Activated T-helper 17 cell treated with anti-CD3 and anti-CD28 coated beads, Interleukin-2, amount 50 U/mL, for 72 hours (primary cell): ENCODE measurements at regions not wholly inside any gene's neighbourhood (a gene's known extent, or its start where the extent isn't known, plus 50 kb on each side); places are given as distances from the start of the nearest gene placed in this dataset.
"Not testable (repeated sequence)": the region's sequence is repeated elsewhere in the genome, so short reads cannot be mapped to it uniquely, and the experiment has no call there.

Source experiments
- ATAC-seq: fragments of 150-1000 bp; cut with Tn5 transposase; replicated peaks from 2 replicates; pipeline ENCODE4 v1.10.0; 2021; ENCODE audit warnings: mild to moderate bottlenecking, moderate library complexity
- H3K27ac Mint-ChIP-seq: one replicate; pipeline ENCODE4 v1.8.0; 2022; ENCODE audit warnings: mixed read lengths
- H3K27me3 Mint-ChIP-seq: one replicate; pipeline ENCODE4 v1.8.0; 2022; ENCODE audit warnings: mixed read lengths
- H3K36me3 Mint-ChIP-seq: one replicate; pipeline ENCODE4 v1.8.0; 2022; ENCODE audit warnings: low read depth, mild to moderate bottlenecking, mixed read lengths
- H3K4me1 Mint-ChIP-seq: one replicate; pipeline ENCODE4 v1.8.0; 2022; ENCODE audit warnings: mixed read lengths
- H3K4me3 Mint-ChIP-seq: one replicate; pipeline ENCODE4 v1.8.0; 2022; ENCODE audit warnings: mild to moderate bottlenecking, mixed read lengths
- H3K9me3 Mint-ChIP-seq: one replicate; pipeline ENCODE4 v1.8.0; 2022; ENCODE audit warnings: mixed read lengths

GRCh38 chr16:88197481-88198456, 185.0 kb upstream of the ZNF469 start:
- Mint-ChIP-seq H3K4me3 (no peak overlapping the region), H3K27ac (no peak overlapping the region), H3K27me3 (no peaks in the 10 kb centered on the region), H3K4me1 (peaks cover under 1% of the 10 kb centered on the region), H3K36me3 (no peaks in the 10 kb centered on the region), H3K9me3 (peaks cover under 1% of the 10 kb centered on the region)
- ATAC-seq = no peak

- not testable (repeated sequence) for H3K36me3 Mint-ChIP-seq
Measured at GRCh38 chr16:88198457-88199295, 184.1 kb upstream of the ZNF469 start.

GRCh38 chr16:88199296-88200153, 183.2 kb upstream of the ZNF469 start:
- H3K9me3 Mint-ChIP-seq, H3K36me3 Mint-ChIP-seq, ATAC-seq, H3K4me3 Mint-ChIP-seq, H3K27me3 Mint-ChIP-seq, H3K27ac Mint-ChIP-seq, H3K4me1 Mint-ChIP-seq: not testable (repeated sequence)

More at GRCh38 chr16:88198457-88199295, 184.1 kb upstream of the ZNF469 start:
- not testable (repeated sequence) for H3K27me3 Mint-ChIP-seq, H3K27ac Mint-ChIP-seq, ATAC-seq, H3K9me3 Mint-ChIP-seq, H3K4me3 Mint-ChIP-seq, H3K4me1 Mint-ChIP-seq

- not testable (repeated sequence) for H3K27me3 Mint-ChIP-seq, ATAC-seq, H3K36me3 Mint-ChIP-seq, H3K9me3 Mint-ChIP-seq, H3K4me3 Mint-ChIP-seq, H3K4me1 Mint-ChIP-seq, H3K27ac Mint-ChIP-seq
Measured at GRCh38 chr16:88200154-88200895, 182.4 kb upstream of the ZNF469 start.

GRCh38 chr16:88200896-88201185, 181.9 kb upstream of the ZNF469 start:
- Mint-ChIP-seq H3K9me3 (no peaks in the 10 kb centered on the region), H3K4me1 (no peaks in the 10 kb centered on the region), H3K27ac (no peak overlapping the region), H3K27me3 (no peaks in the 10 kb centered on the region), H3K4me3 (no peak overlapping the region), H3K36me3 (no peaks in the 10 kb centered on the region)
- ATAC-seq = no peak

- H3K4me3 Mint-ChIP-seq, H3K9me3 Mint-ChIP-seq, ATAC-seq, H3K4me1 Mint-ChIP-seq, H3K27ac Mint-ChIP-seq, H3K36me3 Mint-ChIP-seq, H3K27me3 Mint-ChIP-seq: not testable (repeated sequence)
Measured at GRCh38 chr16:88201611-88202010, 181.1 kb upstream of the ZNF469 start.

- Mint-ChIP-seq H3K4me3 (no peak overlapping the region), H3K36me3 (no peaks in the 10 kb centered on the region), H3K27ac (no peak overlapping the region), H3K27me3 (no peaks in the 10 kb centered on the region), H3K9me3 (no peaks in the 10 kb centered on the region), H3K4me1 (no peaks in the 10 kb centered on the region)
- ATAC-seq = no peak
Measured at GRCh38 chr16:88202207-88202745, 180.5 kb upstream of the ZNF469 start.

GRCh38 chr16:88202856-88203681, 179.7 kb upstream of the ZNF469 start:
- ATAC-seq = not testable (repeated sequence)

GRCh38 chr16:88204131-88205110, 178.3 kb upstream of the ZNF469 start:
- ATAC-seq, H3K36me3 Mint-ChIP-seq, H3K9me3 Mint-ChIP-seq, H3K4me1 Mint-ChIP-seq, H3K4me3 Mint-ChIP-seq, H3K27me3 Mint-ChIP-seq, H3K27ac Mint-ChIP-seq: not testable (repeated sequence)

More at GRCh38 chr16:88202856-88203681, 179.7 kb upstream of the ZNF469 start:
- H3K4me3 Mint-ChIP-seq, H3K27ac Mint-ChIP-seq, H3K27me3 Mint-ChIP-seq, H3K9me3 Mint-ChIP-seq, H3K4me1 Mint-ChIP-seq, H3K36me3 Mint-ChIP-seq: not testable (repeated sequence)

- not testable (repeated sequence) for H3K27me3 Mint-ChIP-seq, H3K9me3 Mint-ChIP-seq, ATAC-seq, H3K36me3 Mint-ChIP-seq, H3K4me1 Mint-ChIP-seq, H3K27ac Mint-ChIP-seq, H3K4me3 Mint-ChIP-seq
Measured at GRCh38 chr16:88205482-88205881, 177.3 kb upstream of the ZNF469 start.

GRCh38 chr16:88206006-88206405, 176.8 kb upstream of the ZNF469 start:
- not testable (repeated sequence) for H3K27ac Mint-ChIP-seq, H3K36me3 Mint-ChIP-seq, H3K9me3 Mint-ChIP-seq, H3K4me1 Mint-ChIP-seq, H3K4me3 Mint-ChIP-seq, ATAC-seq, H3K27me3 Mint-ChIP-seq

- not testable (repeated sequence) for H3K27me3 Mint-ChIP-seq, H3K4me1 Mint-ChIP-seq, H3K9me3 Mint-ChIP-seq, H3K4me3 Mint-ChIP-seq, H3K36me3 Mint-ChIP-seq, H3K27ac Mint-ChIP-seq, ATAC-seq
Measured at GRCh38 chr16:88206516-88206915, 176.2 kb upstream of the ZNF469 start.
